Inferior parietal cortex (tissue), 1 donor: ENCODE measurements at regions not wholly inside any gene's neighbourhood (a gene's known extent, or its start where the extent isn't known, plus 50 kb on each side); places are given as distances from the start of the nearest gene placed in this dataset.

Experiments
- DNase-seq: peaks from one replicate; pipeline ENCODE4 v3.0.0-alpha.2; 2016; ENCODE audit errors: extremely low spot score

DNA sequence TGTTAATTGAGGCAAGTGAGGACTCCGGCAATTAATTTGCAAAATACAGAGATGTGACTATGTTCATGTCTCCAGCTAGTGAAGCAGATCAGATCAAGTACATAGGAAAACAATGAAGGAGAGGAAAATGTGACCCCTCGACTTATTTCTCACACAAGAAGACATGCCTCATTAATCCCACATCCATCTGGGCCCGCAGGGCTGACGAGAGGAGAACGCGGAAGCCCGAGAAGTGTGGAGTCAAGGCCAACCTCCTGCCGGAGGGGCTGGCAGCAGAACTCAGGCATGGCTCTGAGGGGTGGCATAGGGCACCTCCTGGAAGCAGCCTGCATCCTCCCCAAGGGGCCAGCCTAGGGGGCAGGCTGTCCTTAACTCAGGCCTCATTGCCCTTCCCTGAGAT lies 54.4 kb downstream of the ZNF503 start:
- DNase-seq, result no peak

DNA sequence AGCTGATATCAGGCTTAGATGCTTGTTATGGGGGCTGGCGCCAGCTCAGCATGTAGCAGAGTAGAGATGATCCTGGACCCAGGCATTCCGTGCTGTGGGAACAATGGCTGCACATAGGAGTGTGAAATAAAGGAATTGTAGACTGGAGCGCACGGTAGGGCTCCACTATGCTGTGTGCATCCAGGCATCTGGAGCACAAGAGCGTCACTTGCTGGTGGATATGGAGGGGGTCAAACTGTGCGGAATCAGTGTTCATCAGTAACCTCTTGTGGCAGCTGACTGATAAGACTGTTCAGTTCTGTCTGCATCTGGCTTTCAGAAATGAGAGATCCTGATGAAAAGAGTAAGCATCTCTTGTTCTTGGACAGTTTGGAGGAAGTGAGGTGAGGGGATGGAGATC lies 55.8 kb downstream of the ZNF503 start:
- no peak for DNase-seq

DNA sequence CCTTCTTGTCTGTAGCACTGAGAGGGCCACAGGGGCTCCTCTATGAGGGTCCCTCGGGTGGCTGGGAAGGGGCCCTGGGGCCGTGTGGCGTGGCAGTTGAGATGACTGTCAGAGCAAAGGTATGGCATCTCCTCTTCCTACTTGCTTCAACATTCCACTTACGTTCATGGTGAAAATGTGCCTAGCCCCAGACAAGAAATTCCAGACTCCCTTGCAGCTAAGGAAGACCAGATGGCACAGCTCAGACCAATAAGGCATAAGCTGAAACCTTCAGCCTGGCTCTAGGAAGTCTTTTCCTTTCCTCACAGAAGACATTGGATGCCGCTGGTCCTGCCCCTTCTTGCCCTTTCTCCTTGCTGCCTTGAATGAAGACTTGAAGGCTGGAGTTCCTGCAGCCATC lies 57.4 kb downstream of the ZNF503 start:
- DNase-seq, result no peak

DNA sequence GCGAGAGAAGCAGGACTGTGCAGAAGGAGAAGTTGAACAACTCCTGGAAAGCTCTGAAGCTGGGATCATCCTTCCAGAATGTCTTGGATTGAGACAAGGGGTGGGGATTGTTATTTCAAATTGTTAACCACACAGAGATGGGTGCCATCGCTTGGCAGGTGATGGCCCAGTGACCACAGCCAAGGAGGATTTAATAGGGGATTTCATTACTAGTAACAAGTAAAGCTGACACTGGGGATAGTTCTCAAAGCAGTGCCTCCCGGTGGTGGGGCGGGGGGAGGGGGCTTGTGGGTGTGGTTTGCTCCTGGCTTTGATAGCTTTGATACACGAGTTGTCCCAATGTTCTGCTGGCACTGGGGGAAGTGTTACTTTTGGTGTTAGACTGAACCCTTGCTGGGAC lies 59.2 kb downstream of the ZNF503 start:
- no peak for DNase-seq

DNA sequence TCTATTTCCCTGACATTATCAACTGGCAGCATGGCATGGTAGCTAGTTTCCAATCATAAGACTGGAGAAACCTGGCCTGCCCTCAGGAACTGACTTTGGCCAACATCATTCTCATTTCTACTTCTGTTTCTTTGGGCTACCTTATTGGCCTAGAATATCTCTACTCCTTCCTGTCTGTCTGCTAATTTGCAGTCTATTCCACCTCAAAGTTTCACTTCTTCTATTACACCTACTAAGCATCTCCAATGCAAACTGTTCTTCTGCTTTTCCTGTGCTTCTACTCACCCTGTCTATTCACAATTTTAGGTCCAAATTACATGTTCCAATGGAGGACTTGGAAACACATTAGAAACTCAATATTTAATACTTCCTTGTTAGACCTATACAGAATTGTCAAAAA lies 65.6 kb downstream of the ZNF503 start:
- DNase-seq, result no peak

DNA sequence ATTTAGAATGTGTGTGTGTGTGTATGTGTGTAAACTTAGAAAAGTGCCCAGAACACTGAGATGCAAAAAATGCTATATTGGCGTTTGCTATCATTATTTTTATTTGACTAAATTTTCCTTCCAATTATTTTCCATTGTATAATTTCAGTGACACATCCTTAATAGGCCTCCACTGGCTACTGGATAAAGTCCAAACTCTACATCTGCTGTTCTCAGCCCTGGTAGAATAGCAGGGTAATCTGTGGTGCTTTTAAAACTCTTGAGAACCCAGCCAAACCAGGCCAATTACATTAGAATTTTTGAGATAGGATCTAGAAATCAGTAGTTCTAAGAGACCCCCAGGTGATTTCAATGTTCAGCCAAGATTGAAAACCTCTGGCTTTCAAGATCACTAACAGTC lies 66.4 kb downstream of the ZNF503 start:
- no peak for DNase-seq

GRCh38 chr10:75334720-75335119 lies 66.8 kb downstream of the ZNF503 start:
- no peak for DNase-seq

DNA sequence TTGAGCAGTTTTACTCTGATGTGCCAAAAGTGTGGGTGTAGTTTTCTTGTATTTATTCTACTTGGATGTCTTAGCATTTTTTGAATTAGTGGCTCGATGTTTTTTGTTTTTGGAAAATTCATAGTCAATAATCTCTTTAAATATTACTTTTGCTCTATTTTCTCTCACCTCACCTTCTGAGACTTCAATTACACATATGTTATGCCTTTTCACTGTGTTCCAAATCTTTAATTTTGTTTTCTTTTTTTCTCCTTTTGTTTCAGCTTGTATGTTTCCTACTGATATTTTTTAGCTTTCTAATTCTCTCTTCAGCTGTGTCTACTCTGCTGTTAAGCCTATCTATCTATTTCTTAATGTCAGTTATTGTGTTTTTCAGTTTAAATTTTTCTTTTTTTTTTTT lies 69.5 kb downstream of the ZNF503 start:
- DNase-seq, result no peak

GRCh38 chr10:75331081-75331480 lies 70.5 kb downstream of the ZNF503 start:
- DNase-seq, result no peak

GRCh38 chr10:75329190-75329745 lies 72.3 kb downstream of the ZNF503 start:
- DNase-seq, result no peak

DNA sequence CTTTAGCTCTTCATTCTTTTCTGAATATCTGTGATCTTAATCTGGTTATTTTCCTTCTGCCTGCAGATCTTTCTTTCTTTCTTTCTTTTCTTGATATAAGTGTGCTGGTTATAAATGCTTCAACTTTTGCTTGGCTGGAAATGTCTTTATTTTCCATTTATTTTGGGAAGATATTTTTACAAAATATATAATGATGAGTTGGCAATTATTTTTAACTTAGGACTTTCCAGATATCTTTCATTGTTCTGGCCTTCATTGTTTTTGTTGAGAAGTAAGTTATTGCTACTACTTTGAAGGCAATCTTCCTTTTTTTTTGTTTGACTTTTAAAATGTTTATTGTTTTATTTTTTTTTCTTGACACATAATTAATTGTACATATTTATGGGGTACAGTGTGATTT lies 75.3 kb downstream of the ZNF503 start:
- DNase-seq, result no peak

DNA sequence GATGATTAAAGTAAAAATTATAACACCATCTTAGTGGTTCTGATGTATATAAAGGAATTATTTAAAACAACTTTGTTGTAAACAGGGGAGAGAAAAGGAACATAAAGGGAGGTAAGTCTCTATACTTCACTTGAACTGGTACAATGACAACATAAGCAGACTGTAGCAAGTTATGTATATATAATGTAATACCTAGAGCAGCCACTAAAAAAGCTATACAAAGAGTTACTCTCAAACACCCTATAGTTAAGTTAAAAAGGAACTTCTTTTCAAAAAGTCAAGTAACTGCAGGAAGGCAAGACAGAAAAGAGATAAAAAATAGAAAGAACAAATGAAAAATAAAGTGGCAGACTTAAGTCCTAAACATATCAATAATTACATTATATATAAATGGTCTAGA lies 82.3 kb downstream of the ZNF503 start:
- DNase-seq, result no peak

- no peak for DNase-seq
Measured at GRCh38 chr10:75314570-75314969, 78.8 kb upstream of the COMTD1 start.

DNA sequence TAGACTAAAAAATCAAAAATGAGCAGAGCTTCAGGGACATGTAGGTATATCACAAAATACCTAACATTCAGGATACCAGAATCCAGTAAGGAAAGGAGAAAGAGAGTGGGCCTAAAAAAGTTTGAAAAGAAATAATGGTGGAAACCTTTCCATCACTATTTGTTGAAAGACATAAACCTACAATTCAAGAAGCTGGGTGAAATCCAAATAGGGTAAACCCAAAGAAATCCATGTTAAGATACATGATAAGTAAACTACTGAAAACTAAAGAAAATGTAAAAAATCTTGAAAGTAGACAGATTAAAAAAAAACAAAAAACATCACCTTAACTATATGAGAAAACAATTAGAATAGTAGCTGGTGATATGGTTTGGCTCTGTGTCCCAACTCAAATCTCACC lies 76.7 kb upstream of the COMTD1 start:
- DNase-seq, result no peak

- DNase-seq, result no peak
Measured at GRCh38 chr10:75305675-75306074, 69.9 kb upstream of the COMTD1 start.

DNA sequence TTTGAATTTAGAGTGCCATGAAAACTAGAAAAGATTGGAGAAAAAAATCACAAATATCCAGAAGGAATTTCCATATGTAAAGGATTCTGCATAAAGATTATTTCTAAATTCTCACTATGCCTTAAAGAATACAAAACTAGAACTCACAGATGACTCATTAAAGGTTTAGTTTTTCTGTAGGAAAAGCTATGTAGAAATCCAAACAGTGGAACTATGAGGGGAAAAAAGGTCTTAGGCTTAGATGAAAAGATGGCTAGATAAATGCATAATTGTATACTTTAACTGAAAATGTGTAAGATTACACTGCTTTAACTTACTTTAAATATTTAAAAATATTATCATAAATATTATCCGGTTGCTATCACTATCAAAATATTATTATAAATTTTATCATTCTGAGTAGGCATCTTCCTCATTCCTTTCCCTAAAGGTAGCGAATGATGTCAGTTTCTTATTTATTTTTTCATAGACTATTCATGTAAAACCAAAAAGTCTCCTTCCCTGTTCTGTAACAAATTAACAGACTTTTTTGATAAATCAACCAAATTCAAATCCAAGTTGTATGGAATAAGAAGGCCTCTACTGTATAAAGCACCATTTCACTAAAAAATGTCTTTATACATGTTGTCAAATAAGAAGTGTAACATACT lies 69.1 kb upstream of the COMTD1 start:
- no peak for DNase-seq

DNA sequence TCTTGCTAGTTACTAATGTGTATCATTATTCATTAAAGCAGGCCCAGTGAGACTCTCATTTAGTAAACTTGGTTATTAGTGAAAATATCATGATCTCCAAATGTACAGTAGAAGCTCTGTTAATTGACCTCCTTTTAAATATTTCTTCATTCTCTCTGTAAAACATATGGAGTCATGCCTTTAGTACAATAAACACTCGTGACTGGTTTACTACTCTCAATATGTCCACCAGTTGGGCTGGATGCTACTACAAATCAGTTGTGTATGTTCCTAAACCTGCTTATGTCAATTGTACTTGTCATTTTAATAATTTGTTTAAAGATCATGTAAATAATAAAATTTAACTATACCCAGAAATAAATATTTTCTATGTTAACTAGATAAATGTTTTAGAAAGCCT lies 68.6 kb upstream of the COMTD1 start:
- DNase-seq, result no peak

DNA sequence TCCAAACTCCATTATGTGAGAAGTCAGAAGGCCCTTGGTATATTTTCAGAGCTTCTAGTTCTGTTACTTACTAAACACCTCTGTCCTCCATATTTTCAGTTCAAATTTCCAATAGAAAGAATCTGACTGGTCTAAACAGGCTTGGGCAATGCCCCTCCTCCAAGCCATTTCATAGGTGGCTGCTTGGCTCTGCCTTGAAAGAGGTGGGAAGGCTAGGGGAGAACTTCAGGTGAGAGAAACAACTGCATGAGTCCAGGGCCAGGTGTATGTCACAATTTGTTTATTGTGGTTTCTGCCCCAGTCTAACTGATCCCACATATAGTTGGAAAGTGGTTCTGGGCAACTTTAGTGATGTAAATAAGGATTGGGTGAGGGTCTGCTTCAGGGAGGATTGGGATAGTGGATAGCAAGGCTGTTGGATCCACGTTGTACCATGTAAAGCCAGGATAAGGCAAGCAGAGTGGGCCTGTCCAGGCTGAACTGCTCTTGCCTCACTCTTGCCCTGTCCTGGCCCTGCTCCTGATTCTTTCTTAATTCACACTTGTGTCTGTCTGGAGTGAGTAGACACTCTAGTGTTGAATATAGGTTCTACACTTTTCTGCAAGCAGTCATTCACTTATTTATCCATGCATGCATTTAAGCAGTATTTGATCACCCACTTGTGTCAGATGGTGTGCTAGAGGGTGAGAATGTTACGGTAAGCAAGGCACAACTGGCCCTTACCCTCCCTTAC lies 67.5 kb upstream of the COMTD1 start:
- DNase-seq, result no peak

DNA sequence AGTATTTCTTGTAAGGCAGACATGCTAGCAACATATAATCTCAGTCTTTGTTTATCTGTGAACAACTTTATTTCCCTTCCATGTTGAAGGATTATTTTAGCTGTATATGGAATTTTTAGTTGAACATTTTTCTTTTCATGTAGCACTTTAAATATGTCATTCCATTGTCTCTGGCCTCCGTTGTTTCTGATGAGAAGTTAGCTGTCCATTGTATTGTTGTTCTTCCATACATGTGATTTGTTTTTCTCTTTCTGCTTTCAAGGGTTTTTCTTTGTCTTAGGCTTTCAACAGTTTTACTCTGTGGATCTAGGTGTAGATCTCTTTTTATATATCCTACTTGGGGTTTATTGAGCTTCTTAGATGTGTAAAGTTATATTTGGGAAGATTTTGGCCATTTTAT lies 66.3 kb upstream of the COMTD1 start:
- DNase-seq, result no peak

DNA sequence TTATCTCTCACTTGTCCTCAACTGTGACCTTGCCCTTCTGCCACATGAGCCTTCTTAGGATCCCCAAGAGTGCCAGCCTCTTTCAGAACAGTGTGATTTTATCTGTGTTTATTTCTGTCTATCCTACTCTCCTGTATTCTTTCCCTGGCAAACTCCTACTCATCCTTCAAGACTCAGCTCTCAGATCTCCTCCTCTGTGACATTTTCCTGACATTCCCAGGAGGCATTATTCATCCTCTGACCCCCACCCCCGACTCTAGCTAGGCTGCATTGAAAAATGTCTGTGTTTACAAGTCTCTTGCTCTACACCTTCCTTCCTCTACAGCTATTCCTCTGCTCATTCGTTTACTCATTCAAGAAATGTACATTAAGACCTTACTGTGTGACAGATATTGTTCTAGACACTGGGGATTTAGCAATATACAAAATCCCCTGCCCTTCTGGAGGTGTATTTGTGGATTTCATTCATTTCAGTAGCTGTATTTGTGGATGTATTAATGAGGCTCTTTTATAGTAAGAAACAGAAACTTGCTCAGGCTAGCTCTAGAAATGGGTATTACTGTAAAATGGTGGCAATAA lies 61.4 kb upstream of the COMTD1 start:
- no peak for DNase-seq

DNA sequence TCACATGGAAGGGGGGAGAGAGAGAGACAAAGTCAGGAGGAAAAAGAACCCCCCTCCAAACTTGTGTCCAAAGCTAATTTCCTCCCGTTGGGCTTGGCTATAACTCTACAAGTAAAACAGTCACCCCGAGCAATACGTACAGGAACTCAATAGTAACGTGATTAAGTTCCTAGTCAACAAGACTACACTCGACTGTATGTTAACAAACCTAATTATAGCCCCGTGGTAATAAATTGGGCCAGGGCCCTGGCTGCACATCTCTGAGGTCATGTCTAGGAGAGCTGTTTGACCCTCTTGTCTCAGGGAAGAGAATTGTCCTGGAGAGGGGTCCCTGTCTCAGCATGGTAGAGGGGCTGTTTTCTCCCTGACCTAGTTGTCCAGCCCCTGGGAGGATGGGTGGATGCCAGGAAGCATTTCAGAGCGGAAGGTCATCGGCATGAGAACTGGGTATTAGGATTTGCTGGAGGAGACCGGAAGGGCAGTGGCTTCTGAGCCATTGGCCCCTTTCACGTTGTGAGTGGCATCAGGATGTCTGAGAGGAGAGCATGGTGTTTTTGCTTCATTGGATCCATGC lies 60.2 kb upstream of the COMTD1 start:
- DNase-seq, result no peak

- DNase-seq, result peak; percentile 33
Measured at GRCh38 chr10:75294866-75295701, 59.3 kb upstream of the COMTD1 start.
